ENCODE measurements at regions not wholly inside any gene's neighbourhood (a gene's known extent, or its start where the extent isn't known, plus 50 kb on each side); places are given as distances from the start of the nearest gene placed in this dataset.

GRCh38 chr2:207283356-207283755 lies 117.6 kb upstream of the KLF7 start:
- H3K4me3 ChIP-seq, result no peak overlapping the region
- peak; percentile 23 for DNase-seq
- no peaks in the 10 kb centered on the region for H3K9me3 ChIP-seq
- no peak for TF ChIP-seq POLR2A (IDR thresholded peaks at IDR 0.05)
- no peak for TF ChIP-seq CTCF (IDR thresholded peaks at IDR 0.05)
- no peaks in the 10 kb centered on the region for H3K36me3 ChIP-seq (ENCODE audit: low read depth, missing control alignments)
- H3K27ac ChIP-seq, result no peak overlapping the region
- no peaks in the 10 kb centered on the region for H3K4me1 ChIP-seq
- H3K27me3 ChIP-seq, result no peaks in the 10 kb centered on the region
- 75 to 100% methylated on average over 1 of the region's 1 CpG for WGBS, 2 donors
- intact Hi-C loops (cut with DNase I; ENCODE audit: low total_unique reads), result no loop called here

- intact Hi-C loops (cut with DNase I; ENCODE audit: low total_unique reads), result no loop called here
- 85 to 90% methylated on average over 5 of the region's 5 CpGs for WGBS, 2 donors
- Histone ChIP-seq H3K36me3 (ENCODE audit: low read depth, missing control alignments) (no peaks in the 10 kb centered on the region), H3K4me3 (no peak overlapping the region), H3K9me3 (no peaks in the 10 kb centered on the region), H3K4me1 (no peaks in the 10 kb centered on the region), H3K27me3 (no peaks in the 10 kb centered on the region), H3K27ac (no peak overlapping the region)
- no peak for TF ChIP-seq CTCF (IDR thresholded peaks at IDR 0.05)
- no peak for TF ChIP-seq POLR2A (IDR thresholded peaks at IDR 0.05)
- no peak for DNase-seq
Measured at GRCh38 chr2:207284556-207285472, 119.1 kb upstream of the KLF7 start.

GRCh38 chr2:207285473-207285815 lies 119.7 kb upstream of the KLF7 start:
- WGBS, 2 donors, result 39 to 62% methylated on average over 3 of the region's 3 CpGs
- H3K4me3 ChIP-seq, result no peak overlapping the region

GRCh38 chr2:207286106-207286505 lies 120.4 kb upstream of the KLF7 start:
- no peak for DNase-seq
- Histone ChIP-seq H3K4me1 (no peaks in the 10 kb centered on the region), H3K9me3 (no peaks in the 10 kb centered on the region), H3K27me3 (no peaks in the 10 kb centered on the region), H3K27ac (no peak overlapping the region), H3K36me3 (ENCODE audit: low read depth, missing control alignments) (no peaks in the 10 kb centered on the region), H3K4me3 (no peak overlapping the region)
- no peak for TF ChIP-seq POLR2A (IDR thresholded peaks at IDR 0.05)
- TF ChIP-seq CTCF (IDR thresholded peaks at IDR 0.05), result no peak
- WGBS, 2 donors, result 46 to 62% methylated on average over 2 of the region's 2 CpGs
- intact Hi-C loops (cut with DNase I; ENCODE audit: low total_unique reads), result no loop called here

More at GRCh38 chr2:207285473-207285815, 119.7 kb upstream of the KLF7 start:
- TF ChIP-seq CTCF (IDR thresholded peaks at IDR 0.05), result no peak
- TF ChIP-seq POLR2A (IDR thresholded peaks at IDR 0.05), result no peak
- Histone ChIP-seq H3K27ac (no peak overlapping the region), H3K9me3 (no peaks in the 10 kb centered on the region), H3K36me3 (ENCODE audit: low read depth, missing control alignments) (no peaks in the 10 kb centered on the region), H3K27me3 (no peaks in the 10 kb centered on the region), H3K4me1 (no peaks in the 10 kb centered on the region)
- intact Hi-C loops (cut with DNase I; ENCODE audit: low total_unique reads), result no loop called here
- DNase-seq, result no peak

- no peaks in the 10 kb centered on the region for H3K9me3 ChIP-seq
- no peaks in the 10 kb centered on the region for H3K4me1 ChIP-seq
- DNase-seq, result no peak
- H3K27ac ChIP-seq, result no peak overlapping the region
- intact Hi-C loops (cut with DNase I; ENCODE audit: low total_unique reads), result no loop called here
- H3K27me3 ChIP-seq, result no peaks in the 10 kb centered on the region
- WGBS, 2 donors, result 79 to 81% methylated on average over 4 of the region's 4 CpGs
- H3K36me3 ChIP-seq (ENCODE audit: low read depth, missing control alignments), result no peaks in the 10 kb centered on the region
- TF ChIP-seq CTCF (IDR thresholded peaks at IDR 0.05) (no peak), POLR2A (IDR thresholded peaks at IDR 0.05) (no peak)
- H3K4me3 ChIP-seq, result no peak overlapping the region
Measured at GRCh38 chr2:207288628-207289027, 122.9 kb upstream of the KLF7 start.
